GM18502 (cell line): ENCODE measurements at regions not wholly inside any gene's neighbourhood (a gene's known extent, or its start where the extent isn't known, plus 50 kb on each side); places are given as distances from the start of the nearest gene placed in this dataset.
"Not testable (repeated sequence)": the region's sequence is repeated elsewhere in the genome, so short reads cannot be mapped to it uniquely, and the experiment has no call there.

Experiments used
- ATAC-seq: cut with Tn5 transposase; IDR thresholded peaks from one replicate; pipeline ENCODE4 v1.9.1; 2021; ENCODE audit warnings: mild to moderate bottlenecking; ENCODE audit not compliant: unreplicated experiment, poor library complexity

- peak; percentile 75 for ATAC-seq
These were observed 84.1 kb upstream of the NEIL3 start for GRCh38 chr4:177225605-177226004.

- no peak for ATAC-seq
These were observed 82.0 kb upstream of the NEIL3 start for GRCh38 chr4:177227636-177228035.

- no peak for ATAC-seq
These were observed 81.1 kb upstream of the NEIL3 start for GRCh38 chr4:177228599-177228998.

- no peak for ATAC-seq
These were observed 80.3 kb upstream of the NEIL3 start for GRCh38 chr4:177229331-177229730.

- ATAC-seq: no peak
These were observed 77.2 kb upstream of the NEIL3 start for GRCh38 chr4:177232473-177232872.

GRCh38 chr4:177235026-177235425 is 74.6 kb upstream of the NEIL3 start:
- ATAC-seq: no peak

GRCh38 chr4:177236886-177237285 is 72.8 kb upstream of the NEIL3 start:
- no peak for ATAC-seq

GRCh38 chr4:177237291-177237690 is 72.4 kb upstream of the NEIL3 start:
- no peak for ATAC-seq

GRCh38 chr4:177239477-177239876 is 70.2 kb upstream of the NEIL3 start:
- no peak for ATAC-seq

GRCh38 chr4:177239878-177240277 is 69.8 kb upstream of the NEIL3 start:
- ATAC-seq: no peak

- no peak for ATAC-seq
These were observed 66.9 kb upstream of the NEIL3 start for GRCh38 chr4:177242651-177243286.

- no peak for ATAC-seq
These were observed 62.8 kb upstream of the NEIL3 start for GRCh38 chr4:177246641-177247584.

- ATAC-seq: peak; percentile 98
These were observed 59.5 kb upstream of the NEIL3 start for GRCh38 chr4:177250056-177250696.

- ATAC-seq: no peak
These were observed 58.4 kb upstream of the NEIL3 start for GRCh38 chr4:177251237-177251636.

- no peak for ATAC-seq
These were observed 54.3 kb upstream of the NEIL3 start for GRCh38 chr4:177255359-177255758.

GRCh38 chr4:177256950-177257349 is 52.7 kb upstream of the NEIL3 start:
- ATAC-seq: no peak

- ATAC-seq: not testable (repeated sequence)
These were observed 50.2 kb upstream of the NEIL3 start for GRCh38 chr4:177259466-177259865.
